IPS-18c (cell line): ENCODE measurements at regions not wholly inside any gene's neighbourhood (a gene's known extent, or its start where the extent isn't known, plus 50 kb on each side); places are given as distances from the start of the nearest gene placed in this dataset.
"Not testable (repeated sequence)": the region's sequence is repeated elsewhere in the genome, so short reads cannot be mapped to it uniquely, and the experiment has no call there.

ENCODE experiments used
- H3K4me3 ChIP-seq: 2 replicates; pipeline ENCODE4 v1.7.0; 2013; ENCODE audit warnings: low read depth, mild to moderate bottlenecking, low read length, moderate library complexity; ENCODE audit not compliant: insufficient read depth
- H3K9me3 ChIP-seq: one replicate; pipeline ENCODE4 v1.6.1; 2013; ENCODE audit warnings: mild to moderate bottlenecking, low read length, moderate library complexity; ENCODE audit not compliant: control insufficient read depth, insufficient read depth

- H3K9me3 ChIP-seq, result not testable (repeated sequence)
Measured at GRCh38 chr7:149687820-149688219, 85.6 kb downstream of the ZNF467 start.

GRCh38 chr7:149686449-149686848 is 86.9 kb downstream of the ZNF467 start:
- H3K9me3 ChIP-seq, result no peaks in the 10 kb centered on the region
- no peak overlapping the region for H3K4me3 ChIP-seq

More at GRCh38 chr7:149687820-149688219, 85.6 kb downstream of the ZNF467 start:
- H3K4me3 ChIP-seq, result not testable (repeated sequence)

GRCh38 chr7:149686011-149686410 is 87.4 kb downstream of the ZNF467 start:
- no peak overlapping the region for H3K4me3 ChIP-seq

GRCh38 chr7:149685455-149685854 is 87.9 kb downstream of the ZNF467 start:
- no peak overlapping the region for H3K4me3 ChIP-seq
- H3K9me3 ChIP-seq, result no peaks in the 10 kb centered on the region

More at GRCh38 chr7:149686011-149686410, 87.4 kb downstream of the ZNF467 start:
- no peaks in the 10 kb centered on the region for H3K9me3 ChIP-seq

- Histone ChIP-seq H3K9me3 (no peaks in the 10 kb centered on the region), H3K4me3 (no peak overlapping the region)
Measured at GRCh38 chr7:149683898-149684297, 89.5 kb downstream of the ZNF467 start.

GRCh38 chr7:149683181-149683580 is 90.2 kb downstream of the ZNF467 start:
- H3K9me3 ChIP-seq, result no peaks in the 10 kb centered on the region
- no peak overlapping the region for H3K4me3 ChIP-seq

- Histone ChIP-seq H3K9me3 (no peaks in the 10 kb centered on the region), H3K4me3 (no peak overlapping the region)
Measured at GRCh38 chr7:149682038-149682437, 91.3 kb downstream of the ZNF467 start.

- Histone ChIP-seq H3K4me3 (no peak overlapping the region), H3K9me3 (no peaks in the 10 kb centered on the region)
Measured at GRCh38 chr7:149681274-149681673, 92.1 kb downstream of the ZNF467 start.

- no peaks in the 10 kb centered on the region for H3K9me3 ChIP-seq
- no peak overlapping the region for H3K4me3 ChIP-seq
Measured at GRCh38 chr7:149680331-149681025, 92.9 kb downstream of the ZNF467 start.

GRCh38 chr7:149674728-149675385 is 98.5 kb downstream of the ZNF467 start:
- not testable (repeated sequence) for H3K9me3 ChIP-seq, H3K4me3 ChIP-seq

- Histone ChIP-seq H3K9me3 (no peaks in the 10 kb centered on the region), H3K4me3 (no peak overlapping the region)
Measured at GRCh38 chr7:149673006-149673405, 100.4 kb downstream of the ZNF467 start.

GRCh38 chr7:149670288-149670687 is 103.1 kb downstream of the ZNF467 start:
- H3K4me3 ChIP-seq, result no peak overlapping the region
- H3K9me3 ChIP-seq, result no peaks in the 10 kb centered on the region

GRCh38 chr7:149669121-149669818 is 104.1 kb downstream of the ZNF467 start:
- H3K4me3 ChIP-seq, result no peak overlapping the region
- no peaks in the 10 kb centered on the region for H3K9me3 ChIP-seq

- no peak overlapping the region for H3K4me3 ChIP-seq
- no peaks in the 10 kb centered on the region for H3K9me3 ChIP-seq
Measured at GRCh38 chr7:149666360-149666945, 106.9 kb downstream of the ZNF467 start.

GRCh38 chr7:149665618-149666017 is 107.8 kb downstream of the ZNF467 start:
- not testable (repeated sequence) for H3K4me3 ChIP-seq

GRCh38 chr7:149664666-149665065 is 108.7 kb downstream of the ZNF467 start:
- Histone ChIP-seq H3K9me3 (no peaks in the 10 kb centered on the region), H3K4me3 (no peak overlapping the region)

More at GRCh38 chr7:149665618-149666017, 107.8 kb downstream of the ZNF467 start:
- not testable (repeated sequence) for H3K9me3 ChIP-seq

- no peak overlapping the region for H3K4me3 ChIP-seq
- no peaks in the 10 kb centered on the region for H3K9me3 ChIP-seq
Measured at GRCh38 chr7:149664176-149664575, 109.2 kb downstream of the ZNF467 start.
